Endothelial cell of umbilical vein (primary cell): ENCODE measurements at regions not wholly inside any gene's neighbourhood (a gene's known extent, or its start where the extent isn't known, plus 50 kb on each side); places are given as distances from the start of the nearest gene placed in this dataset.

ENCODE experiments used
- BruUV-seq: library from RNA; stranded (reverse); fragments of 400-500 nt; replicated peaks from 2 replicates; lab custom pipeline; 2021; lab: Mats Ljungman, UMichigan
- CTCF ChIA-PET: fragments of 300-600, 350-600 bp; sonication (Branson Sonifier 250); formaldehyde crosslinking; loops from one replicate; lab custom pipeline; 2021; ENCODE audit warnings: antibody characterized with exemption, inconsistent platforms; lab: Charles Lee
- POLR2A ChIA-PET: fragments of 300-600, 350-600 bp; sonication (Branson Sonifier 250); formaldehyde crosslinking; loops from one replicate; lab custom pipeline; 2021; ENCODE audit warnings: antibody characterized with exemption, inconsistent platforms; lab: Charles Lee
- DNase-seq: peaks from one replicate; pipeline ENCODE4 v3.0.0-alpha.2; 2011; ENCODE audit warnings: low read depth, low spot score
- FAIRE-seq: peaks from 2 replicates; lab custom pipeline; 2011; peaks lifted over from hg19 to GRCh38; lab: Jason Lieb, UNC
- H2AFZ ChIP-seq: 2 replicates; pipeline ENCODE4 v1.6.0; 2012; ENCODE audit warnings: low read depth, low read length, control low read depth, inconsistent platforms
- H3K27ac ChIP-seq: 2 replicates; pipeline ENCODE4 v1.5.1; 2011; ENCODE audit warnings: low read depth, mild to moderate bottlenecking, control low read depth, low read length, moderate library complexity; ENCODE audit not compliant: insufficient read depth
- H3K27me3 ChIP-seq, 2 experiments: 2 replicates each; pipeline versions ENCODE4 v1.6.0 to v1.6.1; 2011; ENCODE audit warnings: low read length in 2 of 2, mixed read lengths in 1 of 2; ENCODE audit not compliant: control insufficient read depth in 2 of 2, insufficient read depth in 2 of 2
- H3K36me3 ChIP-seq, 2 experiments: 2 replicates in 1 of 2; 3 replicates in 1 of 2; pipeline ENCODE4 v1.5.1; 2011; ENCODE audit warnings: low read length in 2 of 2, mild to moderate bottlenecking in 1 of 2, moderate library complexity in 1 of 2; ENCODE audit not compliant: control insufficient read depth in 2 of 2, insufficient read depth in 2 of 2; ENCODE audit errors: extremely low read depth in 1 of 2
- H3K4me1 ChIP-seq: 3 replicates; pipeline ENCODE4 v1.5.1; 2011; ENCODE audit warnings: mild to moderate bottlenecking, low read length; ENCODE audit not compliant: control insufficient read depth, insufficient read depth; ENCODE audit errors: extremely low read depth
- H3K4me2 ChIP-seq: 2 replicates; pipeline ENCODE4 v1.6.1; 2011; ENCODE audit warnings: low read length, control low read depth, mixed read lengths; ENCODE audit not compliant: insufficient read depth
- H3K4me3 ChIP-seq, 3 experiments: fragments of 200-600 bp in 1 of 3; sonication (generic), shearing (Covaris generic) in 1 of 3; replicated peaks in 1 of 3; 2 replicates each; pipeline ENCODE4 v1.5.1; 2011 to 2016; ENCODE audit warnings: control low read depth in 3 of 3, low read length in 3 of 3, mild to moderate bottlenecking in 2 of 3, inconsistent platforms in 1 of 3, low read depth in 1 of 3, moderate library complexity in 1 of 3; ENCODE audit not compliant: insufficient read depth in 1 of 3
- H3K79me2 ChIP-seq: 2 replicates; pipeline ENCODE4 v1.6.0; 2012; ENCODE audit warnings: low read length, inconsistent platforms; ENCODE audit not compliant: control insufficient read depth, insufficient read depth
- H3K9ac ChIP-seq: replicated peaks from 2 replicates; pipeline ENCODE3; 2011; ENCODE audit warnings: low read length, control low read depth; ENCODE audit not compliant: insufficient read depth; ENCODE audit errors: extremely low read depth
- H3K9me1 ChIP-seq: replicated peaks from 3 replicates; pipeline ENCODE4 v1.6.0; 2011; ENCODE audit warnings: mild to moderate bottlenecking, low read length; ENCODE audit not compliant: control insufficient read depth, insufficient read depth; ENCODE audit errors: extremely low read depth
- H3K9me3 ChIP-seq: replicated peaks from 2 replicates; pipeline ENCODE4 v1.5.1; 2012; ENCODE audit warnings: low read length, inconsistent platforms; ENCODE audit not compliant: control insufficient read depth, insufficient read depth
- H4K20me1 ChIP-seq: replicated peaks from 2 replicates; pipeline ENCODE3; 2011; ENCODE audit warnings: mild to moderate bottlenecking, low read length; ENCODE audit not compliant: control insufficient read depth, insufficient read depth; ENCODE audit errors: extremely low read depth
- CTCF ChIP-seq, 2 donors: IDR thresholded peaks; 1 replicate in 1 of 2; 2 replicates in 1 of 2; pipeline ENCODE4 v1.5.1; 2011; ENCODE audit warnings: low read length in 2 of 2, mild to moderate bottlenecking in 2 of 2, moderate library complexity in 2 of 2, control low read depth in 1 of 2, inconsistent platforms in 1 of 2, low read depth in 1 of 2; ENCODE audit not compliant: insufficient read depth in 1 of 2; ENCODE audit errors: extremely low read depth in 1 of 2
- EZH2 ChIP-seq: IDR thresholded peaks from 2 replicates; pipeline ENCODE4 v1.6.1; 2012; ENCODE audit warnings: borderline replicate concordance, low read depth, mild to moderate bottlenecking, moderate library complexity, low read length, inconsistent platforms; ENCODE audit not compliant: severe bottlenecking
- FOS ChIP-seq: IDR thresholded peaks from 2 replicates; pipeline ENCODE4 v1.6.1; 2011; ENCODE audit warnings: mild to moderate bottlenecking, low read length, moderate library complexity, borderline replicate concordance; ENCODE audit not compliant: insufficient read depth
- GATA2 ChIP-seq: IDR thresholded peaks from 2 replicates; pipeline ENCODE4 v1.7.0; 2011; ENCODE audit warnings: low read depth, mild to moderate bottlenecking, moderate library complexity, mixed read lengths, low read length; ENCODE audit not compliant: insufficient read length, insufficient read depth
- JUN ChIP-seq: IDR thresholded peaks from 2 replicates; pipeline ENCODE4 v1.6.1; 2011; ENCODE audit warnings: borderline replicate concordance, low read depth; ENCODE audit not compliant: insufficient read length, insufficient read depth
- MAX ChIP-seq: IDR thresholded peaks from 2 replicates; pipeline ENCODE4 v1.6.1; 2011; ENCODE audit not compliant: insufficient read depth, insufficient read length
- MYC ChIP-seq: IDR thresholded peaks from one replicate; pipeline ENCODE4 v1.6.1; 2011; ENCODE audit warnings: mild to moderate bottlenecking, low read depth, low read length
- POLR2A ChIP-seq: IDR thresholded peaks from 2 replicates; pipeline ENCODE4 v1.6.1; 2012; ENCODE audit warnings: low read depth, mild to moderate bottlenecking, control low read depth, low read length
- POLR2AphosphoS5 ChIP-seq: IDR thresholded peaks from 2 replicates; pipeline ENCODE4 v1.6.1; 2012; ENCODE audit warnings: low read depth, mild to moderate bottlenecking, control low read depth, low read length, moderate library complexity; ENCODE audit not compliant: insufficient read depth
- dilution Hi-C: fragments of 300-500 bp; cut with MboI; formaldehyde crosslinking; loops from one replicate; pipeline ENCODE4 v1.15.0; 2019; ENCODE audit warnings: low sequenced_read_pairs; ENCODE audit not compliant: extremely low pct_ligation_motif_present
- intact Hi-C: fragments of 100-400 bp; cut with micrococcal nuclease; formaldehyde crosslinking; loops from one replicate; pipeline ENCODE4 v1.10.0; 2022

GRCh38 chr4:184318852-184319251 lies 101.2 kb upstream of the ENPP6 start:
- H4K20me1 ChIP-seq: no peaks in the 10 kb centered on the region
- peaks cover 0 to 1% of the 10 kb centered on the region in 2 experiments for H3K27me3 ChIP-seq
- dilution Hi-C loops (no loop called here), intact Hi-C loops (no loop called here)
- FAIRE-seq (no peak), DNase-seq (no peak)
- H3K27ac ChIP-seq: no peak overlapping the region
- POLR2A ChIA-PET: no interaction called here
- H2AFZ ChIP-seq: no peak overlapping the region
- H3K9me3 ChIP-seq: no peaks in the 10 kb centered on the region
- CTCF ChIA-PET: no interaction called here
- H3K79me2 ChIP-seq: no peaks in the 10 kb centered on the region
- H3K9ac ChIP-seq: no peak overlapping the region
- H3K4me3 ChIP-seq: no peak overlapping the region
- H3K4me2 ChIP-seq: no peak overlapping the region
- no TSS peak for BruUV-seq
- no peaks in the 10 kb centered on the region for H3K4me1 ChIP-seq
- H3K36me3 ChIP-seq: no peaks in the 10 kb centered on the region
- no peaks in the 10 kb centered on the region for H3K9me1 ChIP-seq
- TF ChIP-seq GATA2: no peak

GRCh38 chr4:184317234-184317918 lies 99.7 kb upstream of the ENPP6 start:
- peaks cover 0 to 1% of the 10 kb centered on the region in 2 experiments for H3K27me3 ChIP-seq
- H3K9ac ChIP-seq: no peak overlapping the region
- no peaks in the 10 kb centered on the region for H4K20me1 ChIP-seq
- H2AFZ ChIP-seq: no peak overlapping the region
- CTCF ChIA-PET: interaction anchor here (0.7 kb wide), 1 partner anchor 9 kb away, joined by 4 read pairs; no protein-coding TSS in a partner anchor
- no peaks in the 10 kb centered on the region for H3K9me1 ChIP-seq
- DNase-seq: no peak
- no peaks in the 10 kb centered on the region for H3K4me1 ChIP-seq
- no peak overlapping the region for H3K27ac ChIP-seq
- intact Hi-C loops (no loop called here), dilution Hi-C loops (no loop called here)
- no peak overlapping the region for H3K4me2 ChIP-seq
- BruUV-seq: no TSS peak
- POLR2A ChIA-PET: no interaction called here
- FAIRE-seq: no peak
- no peak overlapping the region for H3K4me3 ChIP-seq
- H3K9me3 ChIP-seq: no peaks in the 10 kb centered on the region
- H3K36me3 ChIP-seq: no peaks in the 10 kb centered on the region
- TF ChIP-seq MYC (no peak), JUN (no peak), FOS (no peak), POLR2AphosphoS5 (no peak), MAX (no peak), GATA2 (no peak), POLR2A (no peak), EZH2 (no peak), CTCF (IDR thresholded peaks at IDR 0.05; ENCODE audit: extremely low read depth in 1 of 2, insufficient read depth in 1 of 2, low read depth in 1 of 2, low read length in 2 of 2) (no peak)
- H3K79me2 ChIP-seq: no peaks in the 10 kb centered on the region
